Stimulated activated CD4-positive, alpha-beta T cell treated with anti-CD3 and anti-CD28 coated beads, Interleukin-2, amount 100 ng/mL, for 48 hours (primary cell): ENCODE measurements at regions not wholly inside any gene's neighbourhood (a gene's known extent, or its start where the extent isn't known, plus 50 kb on each side); places are given as distances from the start of the nearest gene placed in this dataset.

Experiments used
- DNase-seq, 2 donors: peaks; one replicate each; pipeline ENCODE4 v3.0.0-alpha.2; 2020

- DNase-seq: no peak
These were observed 511.8 kb downstream of the CPS1 start for GRCh38 chr2:211068108-211068780.

- no peak for DNase-seq
These were observed 514.1 kb downstream of the CPS1 start for GRCh38 chr2:211070547-211070946.

- DNase-seq: no peak
These were observed 520.9 kb downstream of the CPS1 start for GRCh38 chr2:211077216-211077767.

GRCh38 chr2:211084352-211084751, 528.0 kb downstream of the CPS1 start:
- DNase-seq: no peak

GRCh38 chr2:211085056-211085680, 528.8 kb downstream of the CPS1 start:
- no peak for DNase-seq

- DNase-seq: no peak
These were observed 529.6 kb downstream of the CPS1 start for GRCh38 chr2:211086049-211086448.

GRCh38 chr2:211089127-211089526, 532.7 kb downstream of the CPS1 start:
- no peak for DNase-seq

- no peak for DNase-seq
These were observed 537.4 kb downstream of the CPS1 start for GRCh38 chr2:211093743-211094303.

GRCh38 chr2:211103989-211104388, 547.6 kb downstream of the CPS1 start:
- DNase-seq: no peak

- DNase-seq: no peak
These were observed 557.2 kb downstream of the CPS1 start for GRCh38 chr2:211113334-211114175.

- DNase-seq: no peak
These were observed 558.5 kb downstream of the CPS1 start for GRCh38 chr2:211114826-211115455.

- no peak for DNase-seq
These were observed 560.6 kb downstream of the CPS1 start for GRCh38 chr2:211117026-211117425.

GRCh38 chr2:211126256-211126655, 569.9 kb downstream of the CPS1 start:
- no peak for DNase-seq

- DNase-seq: no peak
These were observed 571.1 kb downstream of the CPS1 start for GRCh38 chr2:211127501-211127900.

- DNase-seq: no peak
These were observed 571.9 kb downstream of the CPS1 start for GRCh38 chr2:211128287-211128686.

GRCh38 chr2:211129798-211130197, 573.4 kb downstream of the CPS1 start:
- DNase-seq: no peak

GRCh38 chr2:211132046-211132445, 575.6 kb downstream of the CPS1 start:
- DNase-seq: no peak

- no peak for DNase-seq
These were observed 576.2 kb downstream of the CPS1 start for GRCh38 chr2:211132573-211132972.

GRCh38 chr2:211133766-211134165, 577.4 kb downstream of the CPS1 start:
- no peak for DNase-seq

- no peak for DNase-seq
These were observed 582.2 kb downstream of the CPS1 start for GRCh38 chr2:211138551-211138950.

GRCh38 chr2:211141646-211142045, 585.2 kb downstream of the CPS1 start:
- DNase-seq: no peak

- DNase-seq: no peak
These were observed 587.7 kb downstream of the CPS1 start for GRCh38 chr2:211144078-211144477.
